Left lung (tissue), 4 donors: ENCODE measurements at regions not wholly inside any gene's neighbourhood (a gene's known extent, or its start where the extent isn't known, plus 50 kb on each side); places are given as distances from the start of the nearest gene placed in this dataset.

Experiments
- ATAC-seq: fragments of 200-7000 bp; cut with Tn5 transposase; one replicate; pipeline ENCODE4 v1.9.1; 2020; ENCODE audit warnings: moderate library complexity
- DNase-seq, 4 donors: peaks; one replicate each; pipeline ENCODE4 v3.0.0-alpha.2; 2013 to 2020
- H3K27ac ChIP-seq, 2 donors: fragments of 200-600 bp; sonication (generic) in 1 of 2; one replicate each; pipeline versions ENCODE4 v1.5.0 to v1.8.0; 2020 to 2021
- H3K27me3 ChIP-seq, 2 donors: fragments of 200-600 bp; sonication (generic) in 1 of 2; one replicate each; pipeline versions ENCODE4 v1.5.0 to v1.8.0; 2020 to 2021
- H3K36me3 ChIP-seq, 2 donors: fragments of 200-600 bp; sonication (generic) in 1 of 2; one replicate each; pipeline versions ENCODE4 v1.5.0 to v1.8.0; 2020 to 2021
- H3K4me1 ChIP-seq, 2 donors: fragments of 200-600 bp; one replicate each; pipeline ENCODE4 v1.8.0; 2021
- H3K4me3 ChIP-seq, 2 donors: fragments of 200-600 bp; sonication (generic) in 1 of 2; one replicate each; pipeline versions ENCODE4 v1.5.0 to v1.8.0; 2020 to 2021; ENCODE audit warnings: mild to moderate bottlenecking in 1 of 2
- H3K9me3 ChIP-seq, 2 donors: fragments of 200-600 bp; sonication (generic) in 1 of 2; one replicate each; pipeline versions ENCODE4 v1.5.0 to v1.8.0; 2020 to 2021
- CTCF ChIP-seq, 2 donors: fragments of 200-600 bp; sonication (generic) in 1 of 2; IDR thresholded peaks; one replicate each; pipeline versions ENCODE4 v1.5.0 to v1.8.0; 2021; ENCODE audit warnings: antibody characterized with exemption in 2 of 2
- intact Hi-C, 2 donors: fragments of 100-400 bp; cut with DNase I; formaldehyde crosslinking; loops; one replicate each; pipeline versions ENCODE4 v1.11.2 to v1.14.2; 2022
- donor health status: DM: no; HTN: yes; CAD: no.
- donor health status: DM: no; HTN: no; CAD: no.

DNA sequence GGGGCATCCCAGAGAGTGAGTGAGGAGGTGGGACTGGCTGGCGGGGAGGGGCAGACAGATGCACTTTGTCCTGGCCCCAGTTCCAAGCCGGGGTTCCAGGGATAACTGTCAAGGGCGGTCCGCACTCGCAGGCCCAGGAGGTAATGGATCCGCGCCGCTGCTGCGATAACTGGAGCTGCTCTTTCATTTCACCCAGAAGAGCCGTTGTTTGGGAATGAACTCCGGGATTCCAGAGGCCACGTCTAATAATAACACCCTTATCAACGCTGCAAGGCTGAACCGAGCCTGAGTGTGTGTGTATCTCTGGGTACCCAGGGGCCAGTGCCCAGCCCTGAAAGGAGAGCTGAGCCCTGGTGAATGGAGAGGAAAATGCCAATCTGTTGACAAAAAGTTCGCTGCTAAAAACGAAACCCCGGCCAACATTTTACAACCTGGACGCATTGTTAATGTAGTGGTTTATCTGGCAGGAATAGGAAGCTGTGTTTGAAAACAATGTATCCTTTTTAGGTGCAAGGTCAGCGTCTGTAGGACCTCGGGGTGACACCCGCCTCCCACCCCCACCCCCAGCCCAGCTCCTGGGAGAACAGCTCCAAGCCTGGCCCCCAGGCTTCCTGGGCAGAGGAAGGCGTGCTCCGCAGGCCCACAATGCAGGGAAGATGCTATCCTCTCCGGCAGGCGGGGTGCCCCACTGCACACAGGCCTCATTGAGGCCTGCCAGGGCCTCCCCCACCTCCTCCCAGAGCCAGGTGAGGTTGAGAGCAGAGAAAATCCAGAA lies 119.7 kb downstream of the PROX1 start:
- ATAC-seq (peak; percentile 69), DNase-seq (peak in 2 of 4 donors; percentile 13 to 57)
- Histone ChIP-seq H3K4me1 (peaks cover 0 to 4% of the 10 kb centered on the region in 2 donors), H3K9me3 (no peaks in the 10 kb centered on the region), H3K4me3 (no peak overlapping the region), H3K27ac (no peak overlapping the region), H3K36me3 (no peaks in the 10 kb centered on the region), H3K27me3 (peaks cover 0 to 11% of the 10 kb centered on the region in 2 donors)
- intact Hi-C loops: no loop called here
- TF ChIP-seq CTCF (IDR thresholded peaks at IDR 0.05): no peak

GRCh38 chr1:214108097-214108446 lies 120.3 kb downstream of the PROX1 start:
- H3K27ac ChIP-seq: no peak overlapping the region
- no peaks in the 10 kb centered on the region for H3K9me3 ChIP-seq
- H3K4me3 ChIP-seq: no peak overlapping the region
- no peak for TF ChIP-seq CTCF (IDR thresholded peaks at IDR 0.05)
- DNase-seq (no peak), ATAC-seq (no peak)
- intact Hi-C loops: no loop called here
- peaks cover 0 to 4% of the 10 kb centered on the region in 2 donors for H3K4me1 ChIP-seq
- H3K27me3 ChIP-seq: peaks cover 0 to 11% of the 10 kb centered on the region in 2 donors
- H3K36me3 ChIP-seq: no peaks in the 10 kb centered on the region

DNA sequence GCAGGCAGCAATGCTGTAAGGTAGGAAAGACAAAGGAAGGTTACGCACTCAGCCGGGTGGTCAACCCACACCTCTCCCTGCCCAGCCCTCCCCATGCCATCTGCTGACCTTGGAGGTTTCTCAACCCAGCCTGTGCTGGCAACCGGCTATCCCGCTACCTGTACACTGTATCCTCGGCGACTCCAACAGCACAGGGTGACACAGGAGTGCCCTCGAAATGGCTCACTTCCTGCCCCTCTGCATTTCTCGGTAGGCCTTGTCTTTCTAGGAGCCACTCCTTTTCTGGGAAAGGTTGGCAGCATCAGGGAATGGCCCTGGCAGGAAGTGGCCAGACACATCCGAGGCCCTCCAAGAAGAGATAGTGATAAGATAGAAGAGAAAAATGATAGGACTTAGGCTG lies 124.0 kb downstream of the PROX1 start:
- peaks cover 0 to 11% of the 10 kb centered on the region in 2 donors for H3K27me3 ChIP-seq
- DNase-seq (peak in 1 of 4 donors; percentile 43), ATAC-seq (no peak)
- no peak overlapping the region for H3K27ac ChIP-seq
- intact Hi-C loops: no loop called here
- peaks cover 0 to 4% of the 10 kb centered on the region in 2 donors for H3K4me1 ChIP-seq
- peaks cover 0 to 3% of the 10 kb centered on the region in 2 donors for H3K9me3 ChIP-seq
- H3K4me3 ChIP-seq: no peak overlapping the region
- no peaks in the 10 kb centered on the region for H3K36me3 ChIP-seq
- no peak for TF ChIP-seq CTCF (IDR thresholded peaks at IDR 0.05)

- no peak for TF ChIP-seq CTCF (IDR thresholded peaks at IDR 0.05)
- DNase-seq (no peak), ATAC-seq (no peak)
- no peak overlapping the region for H3K27ac ChIP-seq
- H3K36me3 ChIP-seq: no peaks in the 10 kb centered on the region
- H3K27me3 ChIP-seq: no peaks in the 10 kb centered on the region
- intact Hi-C loops: no loop called here
- peaks cover 0 to 24% of the 10 kb centered on the region in 2 donors for H3K9me3 ChIP-seq
- no peak overlapping the region for H3K4me3 ChIP-seq
- H3K4me1 ChIP-seq: no peaks in the 10 kb centered on the region
Measured at GRCh38 chr1:214116258-214116657, 128.5 kb downstream of the PROX1 start.

DNA sequence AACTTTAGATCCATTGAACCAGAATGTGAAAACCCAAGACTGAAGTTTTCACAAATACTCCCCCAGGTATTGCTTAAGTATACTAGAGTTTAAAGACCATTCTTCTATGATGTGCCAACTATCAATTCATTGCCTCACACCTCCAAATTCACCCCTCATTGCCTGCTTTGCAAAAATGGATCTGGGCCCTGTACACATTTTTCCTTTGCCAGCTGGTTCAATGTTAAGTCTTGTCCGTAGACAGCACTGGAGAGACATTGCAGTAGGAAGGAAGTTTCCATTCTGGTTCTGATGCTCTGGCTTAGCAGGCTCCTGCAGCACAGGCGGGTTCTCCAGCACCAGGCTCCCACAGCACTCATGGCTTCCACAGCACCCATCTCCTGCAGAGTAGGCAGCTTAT lies 130.0 kb downstream of the PROX1 start:
- no peak for DNase-seq
- Histone ChIP-seq H3K27me3 (no peaks in the 10 kb centered on the region), H3K4me1 (no peaks in the 10 kb centered on the region), H3K36me3 (no peaks in the 10 kb centered on the region), H3K4me3 (no peak overlapping the region), H3K9me3 (peaks cover 0 to 24% of the 10 kb centered on the region in 2 donors), H3K27ac (no peak overlapping the region)
- TF ChIP-seq CTCF (IDR thresholded peaks at IDR 0.05): no peak
- intact Hi-C loops: no loop called here
- ATAC-seq: no peak
